H9 (cell line): ENCODE measurements at regions not wholly inside any gene's neighbourhood (a gene's known extent, or its start where the extent isn't known, plus 50 kb on each side); places are given as distances from the start of the nearest gene placed in this dataset.

Experiments used
- DNase-seq: peaks from one replicate; pipeline ENCODE4 v3.0.0-alpha.2; 2017
- H2AFZ ChIP-seq: one replicate; pipeline ENCODE4 v1.6.1; 2013; ENCODE audit warnings: mild to moderate bottlenecking, low read length, control low read depth, moderate library complexity
- H2AK5ac ChIP-seq: 2 replicates; pipeline ENCODE4 v1.6.1; 2013; ENCODE audit warnings: low read length, control low read depth, mixed read lengths; ENCODE audit not compliant: insufficient read length
- H2BK120ac ChIP-seq: one replicate; pipeline ENCODE4 v1.6.1; 2013; ENCODE audit warnings: low read depth, mild to moderate bottlenecking, low read length, control low read depth, inconsistent platforms; ENCODE audit not compliant: poor library complexity, severe bottlenecking
- H2BK12ac ChIP-seq: 2 replicates; pipeline ENCODE4 v1.6.1; 2013; ENCODE audit warnings: low read length, control low read depth, mixed read lengths, low read depth; ENCODE audit not compliant: insufficient read length
- H2BK15ac ChIP-seq: 2 replicates; pipeline ENCODE4 v1.6.1; 2013; ENCODE audit warnings: low read depth, low read length, control low read depth
- H2BK20ac ChIP-seq: one replicate; pipeline ENCODE4 v1.6.1; 2013; ENCODE audit warnings: low read depth, mild to moderate bottlenecking, low read length, control low read depth, inconsistent platforms; ENCODE audit not compliant: poor library complexity, severe bottlenecking
- H2BK5ac ChIP-seq: 2 replicates; pipeline ENCODE4 v1.6.1; 2013; ENCODE audit warnings: low read length, control low read depth, mixed read lengths; ENCODE audit not compliant: insufficient read length
- H3K14ac ChIP-seq: 2 replicates; pipeline ENCODE4 v1.6.1; 2013; ENCODE audit warnings: low read length, control low read depth; ENCODE audit not compliant: insufficient read depth
- H3K18ac ChIP-seq: 2 replicates; pipeline ENCODE4 v1.6.1; 2013; ENCODE audit warnings: low read depth, mild to moderate bottlenecking, mixed read lengths, low read length, control low read depth; ENCODE audit not compliant: insufficient read length
- H3K23ac ChIP-seq: 2 replicates; pipeline ENCODE4 v1.6.1; 2013; ENCODE audit warnings: low read length, control low read depth, mixed read lengths, low read depth; ENCODE audit not compliant: insufficient read length
- H3K23me2 ChIP-seq: 2 replicates; pipeline ENCODE4 v1.6.1; 2013; ENCODE audit warnings: low read depth, mild to moderate bottlenecking, mixed read lengths, low read length, control low read depth; ENCODE audit not compliant: insufficient read length, poor library complexity, severe bottlenecking
- H3K27ac ChIP-seq: 2 replicates; pipeline ENCODE4 v1.5.1; 2013; ENCODE audit warnings: low read length, control low read depth, mixed read lengths, low read depth; ENCODE audit not compliant: insufficient read length
- H3K27me3 ChIP-seq: 2 replicates; pipeline ENCODE4 v1.6.1; 2013; ENCODE audit warnings: low read length, control low read depth, inconsistent platforms; ENCODE audit not compliant: insufficient read depth
- H3K4ac ChIP-seq: 2 replicates; pipeline ENCODE4 v1.6.1; 2013; ENCODE audit warnings: low read depth, mild to moderate bottlenecking, control low read depth, inconsistent platforms, low read length, moderate library complexity
- H3K4me1 ChIP-seq: 2 replicates; pipeline ENCODE4 v1.6.1; 2013; ENCODE audit warnings: low read length, control low read depth, inconsistent platforms; ENCODE audit not compliant: insufficient read depth
- H3K4me2 ChIP-seq: 2 replicates; pipeline ENCODE4 v1.6.1; 2013; ENCODE audit warnings: low read length, control low read depth, mixed read lengths; ENCODE audit not compliant: insufficient read length, insufficient read depth
- H3K56ac ChIP-seq: 2 replicates; pipeline ENCODE4 v1.6.1; 2013; ENCODE audit warnings: low read depth, mild to moderate bottlenecking, mixed read lengths, low read length, control low read depth; ENCODE audit not compliant: insufficient read length
- H3K79me1 ChIP-seq: 2 replicates; pipeline ENCODE4 v1.6.1; 2013; ENCODE audit warnings: low read depth, mild to moderate bottlenecking, moderate library complexity, low read length, control low read depth, inconsistent platforms; ENCODE audit not compliant: insufficient read depth, poor library complexity, severe bottlenecking
- H3K79me2 ChIP-seq: 2 replicates; pipeline ENCODE4 v1.6.1; 2013; ENCODE audit warnings: low read length, control low read depth, inconsistent platforms; ENCODE audit not compliant: insufficient read depth
- H3K9ac ChIP-seq: 2 replicates; pipeline ENCODE4 v1.6.1; 2013; ENCODE audit warnings: low read length, control low read depth, mixed read lengths; ENCODE audit not compliant: insufficient read length; ENCODE audit errors: extremely low read depth
- H3K9me3 ChIP-seq: one replicate; pipeline ENCODE4 v1.6.1; 2013; ENCODE audit warnings: low read depth, low read length, inconsistent platforms; ENCODE audit not compliant: control insufficient read depth
- H3T11ph ChIP-seq: one replicate; pipeline ENCODE4 v1.6.1; 2013; ENCODE audit warnings: mild to moderate bottlenecking, low read length, control low read depth, inconsistent platforms
- H4K20me1 ChIP-seq: one replicate; pipeline ENCODE4 v1.6.1; 2013; ENCODE audit not compliant: control insufficient read depth, insufficient read length, insufficient read depth
- H4K5ac ChIP-seq: 2 replicates; pipeline ENCODE4 v1.6.1; 2013; ENCODE audit warnings: low read depth, mild to moderate bottlenecking, mixed read lengths, low read length, control low read depth; ENCODE audit not compliant: insufficient read length
- H4K8ac ChIP-seq: replicated peaks from 2 replicates; pipeline ENCODE4 v1.6.1; 2013; ENCODE audit warnings: low read length, control low read depth, mixed read lengths, low read depth; ENCODE audit not compliant: insufficient read length
- H4K91ac ChIP-seq: 2 replicates; pipeline ENCODE4 v1.6.1; 2013; ENCODE audit warnings: low read depth, mild to moderate bottlenecking, moderate library complexity, mixed read lengths, low read length, control low read depth; ENCODE audit not compliant: insufficient read length
- H3K27ac Mint-ChIP-seq, 3 experiments: 2 replicates in 2 of 3; 3 replicates in 1 of 3; pipeline ENCODE4 v1.8.0; 2020 to 2021; ENCODE audit warnings: mixed read lengths in 3 of 3, mild to moderate bottlenecking in 1 of 3, moderate library complexity in 1 of 3
- H3K27me3 Mint-ChIP-seq: 2 replicates; pipeline ENCODE4 v1.8.0; 2021; ENCODE audit warnings: low read depth, mild to moderate bottlenecking, moderate library complexity, mixed read lengths
- H3K36me3 Mint-ChIP-seq, 3 experiments: 2 replicates in 2 of 3; 3 replicates in 1 of 3; pipeline ENCODE4 v1.8.0; 2020 to 2021; ENCODE audit warnings: low read depth in 3 of 3, mixed read lengths in 3 of 3; ENCODE audit not compliant: insufficient read depth in 1 of 3
- H3K4me1 Mint-ChIP-seq, 2 experiments: 2 replicates each; pipeline ENCODE4 v1.8.0; 2020; ENCODE audit warnings: mixed read lengths in 2 of 2
- H3K4me3 Mint-ChIP-seq, 2 experiments: 2 replicates in 1 of 2; 3 replicates in 1 of 2; pipeline ENCODE4 v1.8.0; 2020 to 2021; ENCODE audit warnings: mild to moderate bottlenecking in 2 of 2, mixed read lengths in 2 of 2, moderate library complexity in 1 of 2
- H3K9me3 Mint-ChIP-seq, 2 experiments: 2 replicates in 1 of 2; 3 replicates in 1 of 2; pipeline ENCODE4 v1.8.0; 2020; ENCODE audit warnings: mild to moderate bottlenecking in 2 of 2, mixed read lengths in 2 of 2, moderate library complexity in 1 of 2
- CTCF ChIP-seq: fragments of 200-600 bp; sonication (generic); conservative IDR thresholded peaks from 3 replicates; pipeline ENCODE4 v1.8.0; 2021; ENCODE audit warnings: antibody characterized with exemption, mild to moderate bottlenecking
- WGBS: extraction: QIAGEN DNeasy Blood & Tissue Kit; methylation state at CpG from one replicate; pipeline ENCODE4 v1.1.7; 2013; ENCODE audit warnings: missing lambda C conversion rate, low lambda C conversion rate, mixed read lengths; ENCODE audit not compliant: insufficient read length; ENCODE audit errors: extremely low coverage; 5-methylcytosine and 5-hydroxymethylcytosine counted together

DNA sequence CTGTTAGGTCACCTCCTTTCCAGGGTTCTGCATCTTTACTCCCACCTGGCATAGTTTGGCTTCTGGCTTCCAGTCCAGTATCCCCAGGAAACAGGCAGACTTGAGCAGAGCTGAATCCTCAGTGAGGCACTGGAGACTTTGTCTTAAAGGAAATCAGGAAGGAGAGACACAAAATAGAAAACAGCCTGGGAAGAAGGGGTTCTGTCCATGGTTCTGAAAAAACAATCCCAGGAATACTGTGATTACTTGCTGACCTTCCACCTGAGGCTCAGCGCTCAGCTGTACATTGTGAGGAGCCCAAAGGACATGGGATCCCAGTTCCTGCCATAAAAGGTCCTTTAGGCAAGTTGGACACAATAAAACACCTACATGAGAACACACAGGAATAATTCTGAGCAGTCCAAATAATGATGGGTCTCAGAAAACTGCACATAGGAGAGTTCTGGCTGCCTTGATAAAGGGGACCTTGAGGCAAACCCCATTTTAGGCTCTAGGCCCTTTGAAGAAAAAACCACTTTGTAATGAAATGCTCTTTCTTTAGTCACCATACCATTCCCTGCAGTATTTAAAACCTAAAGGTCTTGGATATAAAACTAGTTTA is 81.4 kb upstream of the CRHR1 start:
- Histone ChIP-seq H3K9me3 (no peaks in the 10 kb centered on the region), H3T11ph (no peak overlapping the region), H2BK20ac (no peak overlapping the region), H3K4me2 (no peak overlapping the region), H2BK5ac (no peak overlapping the region), H3K14ac (no peak overlapping the region), H3K56ac (no peak overlapping the region), H3K27me3 (no peaks in the 10 kb centered on the region; the same call in 1 of the 2 replicates), H4K8ac (no peak overlapping the region), H3K9ac (no peak overlapping the region), H2AK5ac (no peak overlapping the region), H2BK15ac (no peak overlapping the region), H4K91ac (no peak overlapping the region), H3K23ac (no peak overlapping the region), H4K5ac (no peak overlapping the region), H3K79me2 (no peaks in the 10 kb centered on the region), H2BK120ac (no peak overlapping the region), H3K79me1 (no peaks in the 10 kb centered on the region), H3K4me1 (no peaks in the 10 kb centered on the region), H3K27ac (no peak overlapping the region), H3K4ac (no peak overlapping the region), H3K18ac (no peak overlapping the region), H2AFZ (no peak overlapping the region), H3K23me2 (no peaks in the 10 kb centered on the region), H2BK12ac (no peak overlapping the region), H4K20me1 (no peaks in the 10 kb centered on the region)
- Mint-ChIP-seq H3K27ac (no peak overlapping the region), H3K4me3 (no peak overlapping the region), H3K36me3 (no peaks in the 10 kb centered on the region), H3K9me3 (no peaks in the 10 kb centered on the region), H3K4me1 (peaks cover 3 to 16% of the 10 kb centered on the region in 2 experiments), H3K27me3 (peaks cover 34% of the 10 kb centered on the region)
- WGBS: no CpG with 5 or more reads among the region's 1 CpG
- DNase-seq: no peak
- no peak for TF ChIP-seq CTCF
